HepG2 (cell line): ENCODE measurements at regions not wholly inside any gene's neighbourhood (a gene's known extent, or its start where the extent isn't known, plus 50 kb on each side); places are given as distances from the start of the nearest gene placed in this dataset.

Source experiments
- ATAC-seq: fragments of 200-7000 bp; cut with Tn5 transposase; 3 replicates; pipeline ENCODE4 v1.9.1; 2020; ENCODE audit warnings: mild to moderate bottlenecking, moderate library complexity
- BruUV-seq: library from RNA; stranded (reverse); fragments of 400-500 nt; replicated peaks from 2 replicates; lab custom pipeline; 2021; lab: Mats Ljungman, UMichigan
- CTCF ChIA-PET: fragments of 300-600 bp; formaldehyde crosslinking; extraction: SDS; loops from one replicate; lab custom pipeline; 2021; ENCODE audit warnings: low total read pairs, inconsistent platforms, low intra/inter-chr PET ratio; lab: Yijun Ruan, JAX
- POLR2A ChIA-PET: fragments of 350-600 bp; sonication (Branson Sonifier 250); formaldehyde crosslinking; loops from one replicate; lab custom pipeline; 2020; ENCODE audit warnings: antibody characterized with exemption, inconsistent platforms; lab: Yijun Ruan, JAX
- DNase-seq: peaks from one replicate; pipeline ENCODE4 v3.0.0-alpha.2; 2015; ENCODE audit warnings: low spot score
- FAIRE-seq: peaks from 3 replicates; lab custom pipeline; 2011; peaks lifted over from hg19 to GRCh38; lab: Jason Lieb, UNC
- H2AFZ ChIP-seq: one replicate; pipeline ENCODE4 v1.6.1; 2011; ENCODE audit warnings: low read length, inconsistent platforms
- H3K27ac ChIP-seq: fragments of 300-600 bp; 3 replicates; pipeline ENCODE4 v1.8.0; 2011; ENCODE audit warnings: mixed run types, mild to moderate bottlenecking, mixed read lengths, low read length, inconsistent platforms; ENCODE audit not compliant: insufficient read depth; ENCODE audit errors: extremely low read length
- H3K27me3 ChIP-seq, 2 experiments: fragments of 200-600 bp in 1 of 2; 2 replicates in 1 of 2; 3 replicates in 1 of 2; pipeline versions ENCODE4 v1.6.0 to v1.8.0; 2011; ENCODE audit warnings: low read length in 2 of 2, mild to moderate bottlenecking in 2 of 2, moderate library complexity in 2 of 2, inconsistent platforms in 1 of 2; ENCODE audit not compliant: insufficient read depth in 2 of 2, control insufficient read depth in 1 of 2
- H3K36me3 ChIP-seq, 2 experiments: fragments of 200-600 bp in 1 of 2; replicated peaks in 1 of 2; 2 replicates in 1 of 2; 3 replicates in 1 of 2; pipeline versions ENCODE4 v1.5.1 to v1.8.0; 2011; ENCODE audit warnings: low read length in 2 of 2, inconsistent platforms in 1 of 2; ENCODE audit not compliant: insufficient read depth in 2 of 2, control insufficient read depth in 1 of 2
- H3K4me1 ChIP-seq: 2 replicates; pipeline ENCODE4 v1.5.1; 2012; ENCODE audit warnings: low read length, inconsistent platforms; ENCODE audit not compliant: insufficient read depth
- H3K4me2 ChIP-seq: 2 replicates; pipeline ENCODE4 v1.6.0; 2011; ENCODE audit warnings: low read depth, low read length, inconsistent platforms
- H3K4me3 ChIP-seq, 3 experiments: fragments of 200-600 bp in 1 of 3; sonication (generic), shearing (Covaris generic) in 1 of 3; replicated peaks in 1 of 3; 2 replicates each; pipeline ENCODE4 v1.5.1; 2011 to 2016; ENCODE audit warnings: low read length in 3 of 3, inconsistent platforms in 2 of 3, low read depth in 2 of 3, mild to moderate bottlenecking in 2 of 3, control low read depth in 1 of 3, mixed read lengths in 1 of 3; ENCODE audit not compliant: insufficient read depth in 1 of 3
- H3K79me2 ChIP-seq: one replicate; pipeline ENCODE4 v1.6.1; 2011; ENCODE audit warnings: low read length, inconsistent platforms; ENCODE audit not compliant: insufficient read depth
- H3K9ac ChIP-seq: 2 replicates; pipeline ENCODE4 v1.6.0; 2011; ENCODE audit warnings: mild to moderate bottlenecking, low read depth, low read length, inconsistent platforms; ENCODE audit not compliant: insufficient read depth
- H3K9me3 ChIP-seq: 2 replicates; pipeline ENCODE4 v1.5.1; 2012; ENCODE audit warnings: mild to moderate bottlenecking, low read length
- H4K20me1 ChIP-seq: 2 replicates; pipeline ENCODE4 v1.6.0; 2011; ENCODE audit warnings: inconsistent platforms, mild to moderate bottlenecking, low read length, moderate library complexity; ENCODE audit not compliant: insufficient read depth
- CBX1 ChIP-seq: IDR thresholded peaks from one replicate; pipeline ENCODE4 v1.6.1; 2016; ENCODE audit warnings: antibody characterized with exemption, low read depth
- MAFF ChIP-seq: IDR thresholded peaks from 2 replicates; pipeline ENCODE4 v1.6.1; 2011; ENCODE audit warnings: low read depth, low read length, improper control_type of control experiment
- NKX3-1 ChIP-seq: sonication (generic); formaldehyde crosslinking; IDR thresholded peaks from 2 replicates; pipeline ENCODE4 v1.5.0; 2020; ENCODE audit warnings: missing genetic modification reagents
- PHF8 ChIP-seq: sonication (generic); formaldehyde crosslinking; IDR thresholded peaks from 2 replicates; pipeline ENCODE4 v1.5.0; 2020; ENCODE audit warnings: missing genetic modification reagents
- ZNF350 ChIP-seq: sonication (generic); formaldehyde crosslinking; IDR thresholded peaks from 2 replicates; pipeline ENCODE4 v1.4.0; 2020; ENCODE audit warnings: mild to moderate bottlenecking, low read depth, missing genetic modification reagents, borderline replicate concordance
- WGBS: methylation state at CpG from one replicate; pipeline ENCODE4 v1.1.6; 2017; ENCODE audit warnings: low lambda C conversion rate; 5-methylcytosine and 5-hydroxymethylcytosine counted together
- in situ Hi-C: cut with HindIII; loops from 2 replicates; pipeline ENCODE4 v1.10.0; 2017; ENCODE audit warnings: low pct_unique_long_range_greater_than_20kb; ENCODE audit not compliant: extremely low pct_ligation_motif_present
- intact Hi-C: fragments of 100-400 bp; cut with micrococcal nuclease; formaldehyde crosslinking; loops from one replicate; pipeline ENCODE4 v1.10.0; 2022; ENCODE audit not compliant: unreplicated experiment
- TF ChIP-seq, protein P1 (sequence below): sonication (generic); formaldehyde crosslinking; IDR thresholded peaks from 2 replicates; pipeline ENCODE4 v1.4.0; 2020; ENCODE audit warnings: missing genetic modification reagents
- TF ChIP-seq, protein P2 (sequence below): sonication (generic); formaldehyde crosslinking; IDR thresholded peaks from 2 replicates; pipeline ENCODE4 v1.4.0; 2020; ENCODE audit warnings: missing genetic modification reagents, borderline replicate concordance

DNA sequence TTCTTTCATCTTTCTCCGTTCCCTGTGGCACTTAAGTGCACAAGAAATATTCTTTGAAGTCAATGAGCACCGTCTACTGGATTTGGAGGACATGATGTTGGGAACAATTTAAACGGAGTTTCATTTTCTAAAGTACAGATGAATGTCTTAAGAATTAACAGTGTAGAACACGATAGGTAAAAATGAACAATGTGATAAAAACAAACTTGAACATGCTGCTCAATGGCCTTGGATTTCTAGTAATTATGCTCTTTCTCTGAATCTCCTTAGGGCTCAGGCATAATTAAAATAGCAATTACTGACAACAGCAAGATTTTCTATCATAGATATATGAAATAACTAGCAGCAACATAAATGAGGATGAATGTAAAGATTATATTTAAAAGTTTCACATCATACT lies 142.2 kb upstream of the CDH6 start:
- POLR2A ChIA-PET = no interaction called here
- 6% methylated on average over 4 of the region's 4 CpGs for WGBS
- no peaks in the 10 kb centered on the region for H3K79me2 ChIP-seq
- H3K4me2 ChIP-seq = no peak overlapping the region
- H4K20me1 ChIP-seq = no peaks in the 10 kb centered on the region
- H3K4me3 ChIP-seq = no peak overlapping the region
- no peaks in the 10 kb centered on the region for H3K4me1 ChIP-seq
- DNase-seq (no peak), ATAC-seq (no peak)
- H3K9ac ChIP-seq = no peak overlapping the region
- H3K27ac ChIP-seq = no peak overlapping the region
- no peaks in the 10 kb centered on the region for H3K36me3 ChIP-seq
- H3K9me3 ChIP-seq = no peaks in the 10 kb centered on the region
- no peak for TF ChIP-seq ZNF350 (CRISPR knock-in tag)
- TF ChIP-seq, protein P1, sequence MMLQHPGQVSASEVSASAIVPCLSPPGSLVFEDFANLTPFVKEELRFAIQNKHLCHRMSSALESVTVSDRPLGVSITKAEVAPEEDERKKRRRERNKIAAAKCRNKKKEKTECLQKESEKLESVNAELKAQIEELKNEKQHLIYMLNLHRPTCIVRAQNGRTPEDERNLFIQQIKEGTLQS (CRISPR knock-in tag) = no peak
- no peak for TF ChIP-seq NKX3-1 (CRISPR knock-in tag)
- TF ChIP-seq MAFF = no peak
- no peak for TF ChIP-seq CBX1
- TF ChIP-seq PHF8 (CRISPR knock-in tag) = no peak
- TF ChIP-seq, protein P2, sequence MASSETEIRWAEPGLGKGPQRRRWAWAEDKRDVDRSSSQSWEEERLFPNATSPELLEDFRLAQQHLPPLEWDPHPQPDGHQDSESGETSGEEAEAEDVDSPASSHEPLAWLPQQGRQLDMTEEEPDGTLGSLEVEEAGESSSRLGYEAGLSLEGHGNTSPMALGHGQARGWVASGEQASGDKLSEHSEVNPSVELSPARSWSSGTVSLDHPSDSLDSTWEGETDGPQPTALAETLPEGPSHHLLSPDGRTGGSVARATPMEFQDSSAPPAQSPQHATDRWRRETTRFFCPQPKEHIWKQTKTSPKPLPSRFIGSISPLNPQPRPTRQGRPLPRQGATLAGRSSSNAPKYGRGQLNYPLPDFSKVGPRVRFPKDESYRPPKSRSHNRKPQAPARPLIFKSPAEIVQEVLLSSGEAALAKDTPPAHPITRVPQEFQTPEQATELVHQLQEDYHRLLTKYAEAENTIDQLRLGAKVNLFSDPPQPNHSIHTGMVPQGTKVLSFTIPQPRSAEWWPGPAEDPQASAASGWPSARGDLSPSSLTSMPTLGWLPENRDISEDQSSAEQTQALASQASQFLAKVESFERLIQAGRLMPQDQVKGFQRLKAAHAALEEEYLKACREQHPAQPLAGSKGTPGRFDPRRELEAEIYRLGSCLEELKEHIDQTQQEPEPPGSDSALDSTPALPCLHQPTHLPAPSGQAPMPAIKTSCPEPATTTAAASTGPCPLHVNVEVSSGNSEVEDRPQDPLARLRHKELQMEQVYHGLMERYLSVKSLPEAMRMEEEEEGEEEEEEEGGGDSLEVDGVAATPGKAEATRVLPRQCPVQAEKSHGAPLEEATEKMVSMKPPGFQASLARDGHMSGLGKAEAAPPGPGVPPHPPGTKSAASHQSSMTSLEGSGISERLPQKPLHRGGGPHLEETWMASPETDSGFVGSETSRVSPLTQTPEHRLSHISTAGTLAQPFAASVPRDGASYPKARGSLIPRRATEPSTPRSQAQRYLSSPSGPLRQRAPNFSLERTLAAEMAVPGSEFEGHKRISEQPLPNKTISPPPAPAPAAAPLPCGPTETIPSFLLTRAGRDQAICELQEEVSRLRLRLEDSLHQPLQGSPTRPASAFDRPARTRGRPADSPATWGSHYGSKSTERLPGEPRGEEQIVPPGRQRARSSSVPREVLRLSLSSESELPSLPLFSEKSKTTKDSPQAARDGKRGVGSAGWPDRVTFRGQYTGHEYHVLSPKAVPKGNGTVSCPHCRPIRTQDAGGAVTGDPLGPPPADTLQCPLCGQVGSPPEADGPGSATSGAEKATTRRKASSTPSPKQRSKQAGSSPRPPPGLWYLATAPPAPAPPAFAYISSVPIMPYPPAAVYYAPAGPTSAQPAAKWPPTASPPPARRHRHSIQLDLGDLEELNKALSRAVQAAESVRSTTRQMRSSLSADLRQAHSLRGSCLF (CRISPR knock-in tag) = no peak
- TF ChIP-seq, all 625 proteins: peak for 0
- BruUV-seq = no TSS peak
- no peak overlapping the region for H2AFZ ChIP-seq
- in situ Hi-C loops = no loop called here
- FAIRE-seq = no peak
- H3K27me3 ChIP-seq = no peaks in the 10 kb centered on the region; a peak in 1 of 5 replicates
- intact Hi-C loops = no loop called here
- CTCF ChIA-PET = no interaction called here
